ENCODE measurements at regions not wholly inside any gene's neighbourhood (a gene's known extent, or its start where the extent isn't known, plus 50 kb on each side); places are given as distances from the start of the nearest gene placed in this dataset.

DNA sequence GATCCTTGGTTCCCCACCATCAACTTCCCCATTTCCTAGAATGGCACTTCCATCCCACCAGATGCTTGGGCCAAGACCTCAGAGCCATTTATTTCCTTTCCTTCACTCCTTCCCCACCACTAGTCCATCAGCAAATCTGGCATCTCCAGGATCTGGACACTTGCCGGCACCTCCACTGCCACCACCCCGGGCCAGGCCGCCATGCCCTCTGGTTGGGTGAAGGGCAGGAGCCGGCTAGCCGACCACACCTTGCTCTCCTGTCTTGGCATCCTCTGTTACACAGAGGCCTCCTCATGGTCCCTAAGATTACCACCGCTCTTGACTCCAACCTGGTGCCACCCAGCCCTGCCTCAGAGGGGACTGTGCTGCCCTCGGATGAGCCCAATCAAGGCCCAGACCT is 104.5 kb downstream of the RMI2 start:
- Histone ChIP-seq H4K20me1 (ENCODE audit: insufficient read depth, low read length) (no peaks in the 10 kb centered on the region), H3K27me3 (ENCODE audit: control insufficient read depth in 1 of 2, insufficient read depth in 2 of 2, low read length in 2 of 2) (peaks cover 15 to 88% of the 10 kb centered on the region in 2 experiments), H2AFZ (ENCODE audit: low read length) (no peak overlapping the region), H3K36me3 (replicated peaks in 1 of 2; ENCODE audit: control insufficient read depth in 1 of 2, insufficient read depth in 2 of 2, low read length in 2 of 2) (no peaks in the 10 kb centered on the region), H3K4me3 (replicated peaks in 1 of 3; ENCODE audit: insufficient read depth in 1 of 3, low read depth in 2 of 3, low read length in 3 of 3) (no peak overlapping the region), H3K79me2 (ENCODE audit: insufficient read depth, low read length) (no peaks in the 10 kb centered on the region), H3K27ac (ENCODE audit: extremely low read length, insufficient read depth, low read length) (no peak overlapping the region), H3K4me2 (ENCODE audit: low read depth, low read length) (no peak overlapping the region), H3K4me1 (ENCODE audit: insufficient read depth, low read length) (no peaks in the 10 kb centered on the region), H3K9me3 (ENCODE audit: low read length) (no peaks in the 10 kb centered on the region), H3K9ac (ENCODE audit: insufficient read depth, low read depth, low read length) (no peak overlapping the region)
- ATAC-seq, result no peak
- no peak for FAIRE-seq
- TF ChIP-seq, protein P1, sequence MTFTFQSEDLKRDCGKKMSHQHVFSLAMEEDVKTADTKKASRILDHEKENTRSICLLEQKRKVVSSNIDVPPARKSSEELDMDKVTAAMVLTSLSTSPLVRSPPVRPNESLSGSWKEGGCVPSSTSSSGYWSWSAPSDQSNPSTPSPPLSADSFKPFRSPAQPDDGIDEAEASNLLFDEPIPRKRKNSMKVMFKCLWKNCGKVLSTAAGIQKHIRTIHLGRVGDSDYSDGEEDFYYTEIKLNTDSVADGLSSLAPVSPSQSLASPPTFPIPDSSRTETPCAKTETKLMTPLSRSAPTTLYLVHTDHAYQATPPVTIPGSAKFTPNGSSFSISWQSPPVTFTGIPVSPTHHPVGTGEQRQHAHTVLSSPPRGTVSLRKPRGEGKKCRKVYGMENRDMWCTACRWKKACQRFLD (CRISPR knock-in tag; IDR thresholded peaks at IDR 0.05; ENCODE audit: borderline replicate concordance), result no peak
- 0 out of 2 replicates have a peak, but pooled peaks have one; percentile 22 for TF ChIP-seq ZNF768 (CRISPR knock-in tag; IDR thresholded peaks at IDR 0.05)
- WGBS (ENCODE audit: low lambda C conversion rate), result 38% methylated on average over 7 of the region's 7 CpGs
- CTCF ChIA-PET (ENCODE audit: low intra/inter-chr PET ratio, low total read pairs), result no interaction called here
- DNase-seq (ENCODE audit: low spot score), result no peak
- intact Hi-C loops (cut with micrococcal nuclease; ENCODE audit: unreplicated experiment), result no loop called here
- no TSS peak for BruUV-seq (replicated peaks)
- in situ Hi-C loops (cut with HindIII; ENCODE audit: extremely low pct_ligation_motif_present, low pct_unique_long_range_greater_than_20kb), result no loop called here
- POLR2A ChIA-PET, result no interaction called here

DNA sequence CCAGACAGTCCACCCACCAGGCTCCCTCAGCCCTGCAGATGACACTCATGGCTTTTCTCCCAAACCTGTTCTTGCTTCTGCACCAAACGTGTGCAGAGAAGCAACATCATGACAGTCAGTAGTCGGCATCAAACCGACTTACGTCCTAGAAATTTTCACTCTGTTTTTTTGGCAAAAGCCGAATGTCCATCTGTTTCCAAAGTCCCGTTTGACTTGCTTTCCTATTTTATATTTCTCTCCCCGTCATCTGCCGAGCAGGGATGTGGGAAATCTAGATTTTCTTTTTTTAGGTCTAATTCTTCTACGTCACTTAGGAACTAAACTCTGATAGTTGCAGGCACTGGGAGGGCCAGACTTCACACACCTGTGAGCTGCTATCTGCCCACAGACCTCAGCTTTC is 104.9 kb downstream of the RMI2 start:
- Histone ChIP-seq H3K79me2 (ENCODE audit: insufficient read depth, low read length) (no peaks in the 10 kb centered on the region), H3K9ac (ENCODE audit: insufficient read depth, low read depth, low read length) (no peak overlapping the region), H3K4me3 (replicated peaks in 1 of 3; ENCODE audit: insufficient read depth in 1 of 3, low read depth in 2 of 3, low read length in 3 of 3) (no peak overlapping the region), H2AFZ (ENCODE audit: low read length) (no peak overlapping the region), H3K4me2 (ENCODE audit: low read depth, low read length) (no peak overlapping the region), H4K20me1 (ENCODE audit: insufficient read depth, low read length) (no peaks in the 10 kb centered on the region), H3K27me3 (ENCODE audit: control insufficient read depth in 1 of 2, insufficient read depth in 2 of 2, low read length in 2 of 2) (peaks cover 15 to 91% of the 10 kb centered on the region in 2 experiments), H3K4me1 (ENCODE audit: insufficient read depth, low read length) (no peaks in the 10 kb centered on the region), H3K9me3 (ENCODE audit: low read length) (no peaks in the 10 kb centered on the region), H3K36me3 (replicated peaks in 1 of 2; ENCODE audit: control insufficient read depth in 1 of 2, insufficient read depth in 2 of 2, low read length in 2 of 2) (no peaks in the 10 kb centered on the region), H3K27ac (ENCODE audit: extremely low read length, insufficient read depth, low read length) (no peak overlapping the region)
- POLR2A ChIA-PET, result no interaction called here
- BruUV-seq (replicated peaks), result no TSS peak
- FAIRE-seq (no peak), ATAC-seq (no peak), DNase-seq (ENCODE audit: low spot score) (no peak)
- 40% methylated on average over 9 of the region's 9 CpGs for WGBS (ENCODE audit: low lambda C conversion rate)
- CTCF ChIA-PET (ENCODE audit: low intra/inter-chr PET ratio, low total read pairs), result no interaction called here
- intact Hi-C loops (cut with micrococcal nuclease; ENCODE audit: unreplicated experiment), result no loop called here
- TF ChIP-seq, protein P2, sequence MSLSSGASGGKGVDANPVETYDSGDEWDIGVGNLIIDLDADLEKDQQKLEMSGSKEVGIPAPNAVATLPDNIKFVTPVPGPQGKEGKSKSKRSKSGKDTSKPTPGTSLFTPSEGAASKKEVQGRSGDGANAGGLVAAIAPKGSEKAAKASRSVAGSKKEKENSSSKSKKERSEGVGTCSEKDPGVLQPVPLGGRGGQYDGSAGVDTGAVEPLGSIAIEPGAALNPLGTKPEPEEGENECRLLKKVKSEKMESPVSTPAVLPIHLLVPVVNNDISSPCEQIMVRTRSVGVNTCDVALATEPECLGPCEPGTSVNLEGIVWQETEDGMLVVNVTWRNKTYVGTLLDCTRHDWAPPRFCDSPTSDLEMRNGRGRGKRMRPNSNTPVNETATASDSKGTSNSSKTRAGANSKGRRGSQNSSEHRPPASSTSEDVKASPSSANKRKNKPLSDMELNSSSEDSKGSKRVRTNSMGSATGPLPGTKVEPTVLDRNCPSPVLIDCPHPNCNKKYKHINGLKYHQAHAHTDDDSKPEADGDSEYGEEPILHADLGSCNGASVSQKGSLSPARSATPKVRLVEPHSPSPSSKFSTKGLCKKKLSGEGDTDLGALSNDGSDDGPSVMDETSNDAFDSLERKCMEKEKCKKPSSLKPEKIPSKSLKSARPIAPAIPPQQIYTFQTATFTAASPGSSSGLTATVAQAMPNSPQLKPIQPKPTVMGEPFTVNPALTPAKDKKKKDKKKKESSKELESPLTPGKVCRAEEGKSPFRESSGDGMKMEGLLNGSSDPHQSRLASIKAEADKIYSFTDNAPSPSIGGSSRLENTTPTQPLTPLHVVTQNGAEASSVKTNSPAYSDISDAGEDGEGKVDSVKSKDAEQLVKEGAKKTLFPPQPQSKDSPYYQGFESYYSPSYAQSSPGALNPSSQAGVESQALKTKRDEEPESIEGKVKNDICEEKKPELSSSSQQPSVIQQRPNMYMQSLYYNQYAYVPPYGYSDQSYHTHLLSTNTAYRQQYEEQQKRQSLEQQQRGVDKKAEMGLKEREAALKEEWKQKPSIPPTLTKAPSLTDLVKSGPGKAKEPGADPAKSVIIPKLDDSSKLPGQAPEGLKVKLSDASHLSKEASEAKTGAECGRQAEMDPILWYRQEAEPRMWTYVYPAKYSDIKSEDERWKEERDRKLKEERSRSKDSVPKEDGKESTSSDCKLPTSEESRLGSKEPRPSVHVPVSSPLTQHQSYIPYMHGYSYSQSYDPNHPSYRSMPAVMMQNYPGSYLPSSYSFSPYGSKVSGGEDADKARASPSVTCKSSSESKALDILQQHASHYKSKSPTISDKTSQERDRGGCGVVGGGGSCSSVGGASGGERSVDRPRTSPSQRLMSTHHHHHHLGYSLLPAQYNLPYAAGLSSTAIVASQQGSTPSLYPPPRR (CRISPR knock-in tag; IDR thresholded peaks at IDR 0.05; ENCODE audit: borderline replicate concordance), result no peak
- TF ChIP-seq RAD51 (IDR thresholded peaks at IDR 0.05; ENCODE audit: borderline replicate concordance), result no peak
- TF ChIP-seq CREB1 (IDR thresholded peaks at IDR 0.05), result 0 out of 2 replicates have a peak, but pooled peaks have one; percentile 5
- no peak for TF ChIP-seq CREB1 (CRISPR knock-in tag; IDR thresholded peaks at IDR 0.05)
- in situ Hi-C loops (cut with HindIII; ENCODE audit: extremely low pct_ligation_motif_present, low pct_unique_long_range_greater_than_20kb), result no loop called here

Measured in HepG2 (cell line).